ENCODE measurements at regions not wholly inside any gene's neighbourhood (a gene's known extent, or its start where the extent isn't known, plus 50 kb on each side); places are given as distances from the start of the nearest gene placed in this dataset.

DNA sequence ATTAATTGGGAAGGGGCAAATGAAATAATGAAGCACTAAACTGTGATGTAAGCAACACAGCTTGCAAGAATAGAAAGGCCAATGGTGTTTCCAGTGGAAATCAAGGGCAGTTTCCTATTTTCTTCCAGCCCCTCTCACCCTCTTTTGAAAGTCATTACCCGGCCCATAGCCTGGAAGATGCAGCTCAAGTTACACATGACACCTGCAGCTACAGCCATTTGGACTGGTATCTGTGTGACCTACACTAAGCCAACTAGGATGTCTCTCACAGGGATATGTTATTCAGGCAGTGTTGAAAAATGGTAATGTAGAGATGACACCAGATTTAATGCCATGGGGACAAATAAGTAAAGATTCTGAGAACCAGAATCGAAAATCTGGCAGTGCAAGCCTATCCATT lies 439.4 kb upstream of the ZNF462 start:
- TF ChIP-seq, protein P1, sequence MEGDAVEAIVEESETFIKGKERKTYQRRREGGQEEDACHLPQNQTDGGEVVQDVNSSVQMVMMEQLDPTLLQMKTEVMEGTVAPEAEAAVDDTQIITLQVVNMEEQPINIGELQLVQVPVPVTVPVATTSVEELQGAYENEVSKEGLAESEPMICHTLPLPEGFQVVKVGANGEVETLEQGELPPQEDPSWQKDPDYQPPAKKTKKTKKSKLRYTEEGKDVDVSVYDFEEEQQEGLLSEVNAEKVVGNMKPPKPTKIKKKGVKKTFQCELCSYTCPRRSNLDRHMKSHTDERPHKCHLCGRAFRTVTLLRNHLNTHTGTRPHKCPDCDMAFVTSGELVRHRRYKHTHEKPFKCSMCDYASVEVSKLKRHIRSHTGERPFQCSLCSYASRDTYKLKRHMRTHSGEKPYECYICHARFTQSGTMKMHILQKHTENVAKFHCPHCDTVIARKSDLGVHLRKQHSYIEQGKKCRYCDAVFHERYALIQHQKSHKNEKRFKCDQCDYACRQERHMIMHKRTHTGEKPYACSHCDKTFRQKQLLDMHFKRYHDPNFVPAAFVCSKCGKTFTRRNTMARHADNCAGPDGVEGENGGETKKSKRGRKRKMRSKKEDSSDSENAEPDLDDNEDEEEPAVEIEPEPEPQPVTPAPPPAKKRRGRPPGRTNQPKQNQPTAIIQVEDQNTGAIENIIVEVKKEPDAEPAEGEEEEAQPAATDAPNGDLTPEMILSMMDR (IDR thresholded peaks at IDR 0.05), result no peak
- TF ChIP-seq POLR2A (IDR thresholded peaks at IDR 0.05), result no peak
